ENCODE measurements at regions not wholly inside any gene's neighbourhood (a gene's known extent, or its start where the extent isn't known, plus 50 kb on each side); places are given as distances from the start of the nearest gene placed in this dataset.

DNA sequence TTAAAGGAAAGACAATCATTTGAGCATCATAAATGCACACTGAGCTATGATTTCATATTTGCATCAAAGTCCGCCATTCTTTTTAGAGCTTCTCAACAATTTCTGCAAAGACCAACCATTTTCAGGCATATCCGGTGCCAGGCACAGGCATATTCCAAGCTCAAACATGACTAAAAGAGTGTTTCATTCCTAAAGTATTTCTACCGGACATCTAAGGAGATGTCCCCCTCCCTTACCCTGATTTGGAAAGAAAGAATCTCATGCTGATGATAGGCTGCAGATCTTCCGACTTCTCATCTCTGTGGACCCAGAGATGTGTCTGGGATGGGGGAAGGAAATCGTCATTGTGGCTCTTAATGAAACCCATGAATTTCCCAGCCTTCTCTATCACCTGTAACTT, 600.5 kb upstream of the MGMT start:
- DNase-seq, result no peak

DNA sequence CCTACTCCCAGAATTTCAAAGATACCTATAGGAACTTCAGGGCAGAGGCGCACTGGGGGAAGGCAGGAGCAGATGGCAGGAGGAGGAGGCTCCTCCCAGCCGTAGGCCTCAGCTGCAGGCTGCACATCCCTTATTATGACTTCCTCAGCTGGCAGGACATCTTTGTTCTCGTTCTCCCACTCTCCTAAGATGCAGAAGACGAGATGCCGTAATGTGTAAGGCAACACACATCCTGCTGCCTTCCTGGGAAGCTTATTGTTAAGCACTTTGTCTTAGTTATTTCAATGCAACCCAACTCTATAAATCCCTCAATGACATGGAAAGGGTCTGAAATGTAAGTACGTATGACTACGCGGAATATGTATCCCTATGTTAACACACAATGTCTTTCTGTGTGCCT, 599.8 kb upstream of the MGMT start:
- no peak for DNase-seq

DNA sequence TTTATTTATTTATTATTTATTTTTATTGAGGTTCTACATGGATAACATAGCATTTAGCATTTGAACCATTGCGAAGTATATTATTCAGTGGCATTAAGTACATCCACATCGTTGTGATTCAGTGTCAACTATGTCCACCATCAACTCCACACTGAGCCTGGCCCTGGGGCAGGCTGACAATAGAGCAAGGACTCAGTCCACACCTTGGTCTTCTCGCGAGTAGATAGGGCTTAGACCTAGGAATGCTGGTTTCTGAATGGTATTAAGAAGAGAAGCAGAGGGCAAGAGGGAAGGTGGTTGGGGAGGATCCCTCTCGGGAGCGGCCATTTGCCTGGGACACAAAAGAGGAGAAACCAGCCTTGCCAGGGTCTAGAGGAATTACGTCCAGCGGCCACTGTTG, 599.2 kb upstream of the MGMT start:
- no peak for DNase-seq

DNA sequence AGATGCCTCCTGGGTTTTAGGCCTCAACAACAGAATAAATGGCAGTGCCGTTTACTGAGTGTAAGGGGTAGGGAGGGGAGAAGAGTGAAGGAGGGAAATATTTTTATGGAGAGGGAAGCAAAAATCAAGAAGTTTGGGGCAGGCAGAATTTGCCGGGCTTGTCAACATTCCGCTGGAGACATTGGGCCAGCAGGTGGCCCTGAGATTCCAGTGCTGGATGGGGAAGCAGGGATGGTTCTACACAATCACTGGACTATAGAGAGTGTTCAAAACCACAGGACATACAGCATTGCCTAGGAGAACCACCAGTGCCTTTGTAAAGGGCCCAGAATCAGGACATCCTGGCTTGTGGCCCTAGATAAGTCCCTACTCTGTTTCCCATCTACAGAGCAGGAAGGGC, 598.6 kb upstream of the MGMT start:
- DNase-seq, result no peak

DNA sequence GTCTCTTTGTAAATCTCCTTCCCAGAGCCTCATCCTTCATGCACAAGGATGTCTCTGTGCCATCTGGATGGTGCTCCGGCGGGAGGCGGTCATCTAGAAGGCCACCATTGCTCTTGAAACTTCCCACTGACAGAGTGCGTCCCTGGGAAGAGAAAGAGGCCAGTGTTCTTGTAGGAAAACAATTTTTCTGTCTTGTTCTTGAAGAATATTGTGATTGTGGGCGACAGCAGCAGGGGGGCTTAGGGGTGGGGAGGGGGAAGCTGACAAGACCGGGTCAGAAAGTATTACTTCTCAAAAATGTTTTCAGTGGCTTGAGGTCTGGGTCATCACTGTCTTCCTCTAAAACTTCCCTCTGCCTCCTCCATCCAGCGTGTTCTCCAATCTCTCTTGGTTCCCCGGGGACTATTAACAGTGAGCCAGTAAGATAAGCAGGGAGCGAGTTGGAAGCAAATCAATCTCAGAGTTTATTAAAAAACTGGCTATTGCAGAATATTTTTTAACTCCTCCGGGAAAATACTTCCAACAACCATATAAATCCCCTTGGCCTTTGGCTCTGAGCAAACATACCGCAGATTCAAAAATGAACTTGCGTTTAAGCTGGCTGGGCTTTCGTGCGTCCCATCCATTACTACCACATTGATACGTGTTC, 597.8 kb upstream of the MGMT start:
- no peak for DNase-seq

DNA sequence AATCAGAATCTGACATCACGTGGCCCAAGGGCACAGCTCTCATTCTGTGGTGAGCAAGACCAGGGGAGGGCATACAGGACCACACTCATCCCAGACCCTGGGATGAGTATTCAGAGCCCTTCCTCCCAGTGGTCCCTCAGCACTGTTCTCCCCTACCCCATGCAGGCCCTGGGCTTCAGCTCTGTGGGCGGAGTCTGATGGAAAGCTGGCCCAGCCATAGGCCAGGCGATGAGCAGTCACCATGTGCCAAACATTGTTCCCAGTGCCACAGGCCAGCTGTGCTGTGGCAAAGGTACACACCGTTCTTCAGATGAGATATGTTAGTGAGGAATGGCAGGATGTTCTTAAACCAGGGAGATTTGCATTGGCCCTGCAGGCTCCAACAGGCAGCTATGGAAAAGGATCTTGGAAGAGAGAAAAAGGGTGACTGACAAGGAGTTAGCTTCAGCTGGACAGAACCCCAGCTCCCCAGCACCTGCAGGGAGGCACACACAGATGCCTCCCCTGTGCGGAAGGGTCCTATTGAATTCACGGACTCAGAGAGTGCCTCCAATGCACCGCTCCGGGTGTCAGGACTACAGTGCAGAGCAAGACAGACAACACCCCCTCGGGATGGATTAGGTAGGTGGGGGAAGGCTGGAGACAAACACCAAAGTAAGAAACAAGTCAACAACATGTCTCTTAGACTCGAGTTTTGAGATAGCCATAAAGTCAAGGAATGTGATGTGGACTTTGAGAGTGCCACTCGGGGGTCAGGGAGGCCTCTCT, 596.0 kb upstream of the MGMT start:
- no peak for DNase-seq

DNA sequence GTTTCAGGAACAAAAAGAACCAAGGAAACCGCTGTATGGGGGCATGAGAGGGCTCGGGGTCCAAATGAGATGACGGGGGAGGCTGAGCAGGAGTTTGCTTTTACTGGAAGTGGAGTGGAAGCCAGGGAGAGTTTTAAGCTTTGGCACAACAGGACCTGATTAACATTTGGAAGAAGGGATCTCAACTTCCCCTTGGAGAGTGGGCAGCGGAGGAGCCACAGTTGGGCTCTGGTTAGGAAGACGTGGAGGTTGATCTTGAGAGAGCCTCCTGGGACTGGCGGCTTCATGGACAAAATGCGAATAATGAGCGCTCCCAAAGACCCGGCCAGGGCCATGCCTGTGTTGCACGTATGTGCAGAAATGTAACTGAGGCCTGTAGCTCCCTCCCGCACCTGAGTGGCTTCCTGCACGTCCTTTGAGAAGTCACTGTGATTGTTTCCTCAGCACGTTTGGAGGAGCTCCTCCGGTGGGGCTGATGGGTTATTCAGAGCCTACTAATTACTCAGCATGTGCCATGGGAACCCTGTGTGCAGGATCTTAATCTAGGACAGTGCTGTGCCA, 595.3 kb upstream of the MGMT start:
- no peak for DNase-seq

DNA sequence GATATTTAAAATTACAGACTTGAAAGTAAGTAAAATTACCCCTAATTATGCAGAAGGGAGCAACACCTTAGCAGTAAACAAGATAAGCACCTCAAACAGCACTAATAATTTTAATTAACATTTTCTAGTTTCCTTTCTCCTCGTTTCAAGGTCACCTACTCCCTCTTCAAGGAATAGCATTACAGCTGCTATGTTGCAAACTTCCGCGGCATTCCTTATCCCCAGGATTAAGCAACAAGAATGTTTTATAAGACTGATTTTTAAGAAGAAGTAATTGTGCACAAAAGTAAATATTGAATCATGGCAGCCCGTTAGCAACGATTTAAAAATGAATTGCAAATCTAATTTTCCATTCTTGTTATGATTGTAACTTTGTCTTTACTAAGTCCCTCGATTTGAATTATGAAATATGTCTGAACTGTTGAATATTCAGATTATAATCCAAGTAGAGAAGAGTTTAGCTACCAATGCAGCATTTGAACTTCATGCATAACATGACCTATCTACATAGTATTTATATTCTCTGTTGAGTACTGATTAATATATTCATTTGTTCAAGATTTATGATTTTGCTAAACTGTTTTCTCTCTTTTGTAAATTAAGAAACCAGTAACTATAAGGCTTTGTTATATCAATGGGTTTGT, 593.5 kb upstream of the MGMT start:
- no peak for DNase-seq

DNA sequence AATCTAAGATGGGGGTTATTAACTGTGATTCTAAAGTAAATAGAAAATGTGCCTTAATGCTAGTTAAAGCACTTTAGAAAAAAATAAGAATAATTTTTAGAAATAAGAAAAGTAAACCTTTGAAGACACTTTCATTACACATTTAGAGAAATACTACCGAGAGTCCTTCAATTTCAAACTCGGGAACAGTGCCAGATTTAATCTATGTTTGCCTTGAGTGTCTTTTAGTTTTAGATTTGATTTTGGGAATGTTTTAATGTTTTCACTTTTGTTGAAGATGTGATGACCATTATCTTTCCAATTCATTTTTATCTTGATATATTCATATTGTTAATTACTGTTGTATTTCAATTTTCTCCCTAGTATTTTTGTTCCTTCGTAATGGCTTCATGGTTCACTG, 592.7 kb upstream of the MGMT start:
- no peak for DNase-seq

DNA sequence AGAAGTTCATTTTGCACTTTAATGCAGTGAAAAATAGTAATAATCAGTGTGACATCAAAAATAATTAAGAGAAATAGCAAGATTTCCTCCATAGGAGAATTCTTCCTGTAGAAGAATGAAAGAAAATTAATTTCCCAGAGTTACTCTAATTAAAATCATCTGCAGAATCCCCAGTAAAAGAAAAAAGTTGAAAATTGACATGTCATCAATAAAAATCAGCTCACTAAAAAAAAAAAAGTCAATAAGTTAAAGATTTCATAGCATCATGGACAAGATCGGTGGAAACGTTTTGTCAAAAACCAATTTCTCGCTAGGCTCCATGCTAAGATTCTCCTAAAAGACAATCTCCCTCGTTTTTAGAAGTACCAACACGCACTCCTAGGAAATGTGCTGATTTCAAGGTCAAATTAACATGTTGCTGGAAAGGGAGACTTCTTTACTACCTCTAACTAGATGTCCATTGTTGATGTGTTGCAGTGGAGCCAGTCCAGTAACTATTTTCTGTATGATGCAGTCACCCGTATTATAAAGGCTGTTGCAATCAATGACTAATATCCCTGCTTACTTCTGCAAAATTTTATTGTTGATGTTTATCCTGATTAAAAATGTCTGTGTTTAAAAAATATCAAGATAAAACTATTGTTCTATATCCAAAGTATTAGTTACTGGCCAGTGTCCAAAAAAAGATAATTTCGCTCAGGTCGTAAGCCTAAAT, 591.9 kb upstream of the MGMT start:
- DNase-seq, result no peak

DNA sequence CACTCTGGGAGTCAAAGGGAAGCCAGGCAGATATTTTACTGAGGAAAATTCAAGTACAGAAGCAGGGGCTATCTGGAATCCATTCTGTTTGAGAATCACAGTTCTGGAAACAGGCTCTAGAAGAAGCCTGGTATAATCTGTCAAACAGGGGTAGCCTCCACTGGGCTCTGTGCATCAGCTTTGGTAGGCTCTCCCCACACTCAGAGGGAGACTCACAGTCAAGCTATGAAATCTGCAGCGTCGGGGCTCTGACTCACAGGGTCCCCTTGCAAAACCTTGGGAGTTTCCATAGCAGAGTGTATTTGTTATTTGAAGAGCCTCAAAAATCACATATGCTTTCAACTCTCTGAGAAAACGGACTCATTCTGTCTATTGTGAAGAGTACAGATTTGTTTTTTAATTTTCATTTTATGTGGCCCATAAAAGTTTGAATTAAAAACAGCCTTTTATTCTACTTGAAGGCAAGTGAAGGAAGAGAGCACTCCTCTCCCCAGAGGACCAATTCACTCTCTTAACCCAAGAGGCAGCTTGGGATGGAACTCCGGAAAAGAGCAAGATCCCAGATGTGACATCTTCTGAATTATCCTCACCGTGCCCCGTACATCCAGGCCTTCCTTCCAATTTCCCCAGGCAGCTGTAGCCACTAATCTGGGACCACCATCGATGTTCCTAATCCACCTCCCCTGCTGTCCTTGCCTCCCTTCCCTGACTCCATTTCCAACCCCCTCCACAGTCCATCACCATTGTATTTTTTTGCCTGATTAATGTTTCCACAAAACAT, 590.9 kb upstream of the MGMT start:
- no peak for DNase-seq

DNA sequence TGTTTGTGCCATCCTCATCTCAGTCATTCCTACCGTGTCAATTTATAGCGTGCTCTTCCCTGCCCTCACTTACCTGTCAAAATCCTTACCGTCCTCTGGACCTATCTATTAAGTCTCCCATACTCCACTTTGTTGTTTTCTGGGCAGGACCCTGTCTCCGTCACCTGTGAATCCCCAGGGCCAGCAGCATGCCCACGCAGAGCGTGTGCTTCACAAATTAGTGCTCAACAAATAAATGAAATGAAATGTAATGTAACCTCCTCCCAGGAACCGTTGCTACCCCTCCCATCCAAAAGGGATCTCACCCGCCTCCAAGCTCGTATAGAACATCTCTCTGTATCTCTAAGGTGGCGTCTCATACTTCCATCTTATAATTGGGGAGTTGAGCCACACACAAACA, 589.9 kb upstream of the MGMT start:
- no peak for DNase-seq

DNA sequence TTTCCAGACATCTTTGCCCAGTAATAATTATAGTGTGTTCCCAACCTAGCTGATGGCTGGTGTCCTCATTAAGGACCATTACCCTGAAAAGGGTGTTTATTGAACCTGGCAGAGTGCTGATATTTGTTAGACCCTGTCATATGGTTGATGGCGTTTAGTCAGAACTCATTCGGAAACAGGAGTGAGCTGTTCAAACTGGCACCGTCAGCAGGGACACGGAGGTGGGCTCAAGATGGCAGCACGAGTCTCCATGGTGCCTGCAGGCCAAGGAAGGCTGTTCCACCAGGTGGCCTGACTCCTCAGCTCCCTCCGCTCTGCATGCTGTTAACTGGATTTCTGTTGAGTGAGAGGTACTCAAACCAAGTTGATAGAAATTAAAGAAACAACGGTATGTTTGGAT, 589.1 kb upstream of the MGMT start:
- DNase-seq, result no peak

DNA sequence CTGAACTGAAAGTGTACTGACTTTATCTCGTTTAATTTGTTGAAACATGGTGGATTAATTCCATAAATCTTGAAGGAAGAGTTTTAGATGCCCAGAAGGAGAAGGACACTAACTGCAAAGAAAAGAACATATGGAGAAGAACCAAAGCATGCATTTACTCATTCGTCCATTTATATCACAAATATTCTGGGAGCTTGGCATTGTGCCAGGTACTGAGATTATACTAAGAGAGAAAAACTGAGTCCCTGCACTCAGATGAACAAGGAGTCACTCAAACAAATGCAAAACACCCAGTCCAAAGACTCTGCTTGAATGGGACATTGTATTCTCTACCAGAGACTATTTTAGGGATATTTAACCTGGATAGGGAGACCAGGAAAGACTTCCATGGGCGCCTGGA, 588.0 kb upstream of the MGMT start:
- DNase-seq, result no peak

DNA sequence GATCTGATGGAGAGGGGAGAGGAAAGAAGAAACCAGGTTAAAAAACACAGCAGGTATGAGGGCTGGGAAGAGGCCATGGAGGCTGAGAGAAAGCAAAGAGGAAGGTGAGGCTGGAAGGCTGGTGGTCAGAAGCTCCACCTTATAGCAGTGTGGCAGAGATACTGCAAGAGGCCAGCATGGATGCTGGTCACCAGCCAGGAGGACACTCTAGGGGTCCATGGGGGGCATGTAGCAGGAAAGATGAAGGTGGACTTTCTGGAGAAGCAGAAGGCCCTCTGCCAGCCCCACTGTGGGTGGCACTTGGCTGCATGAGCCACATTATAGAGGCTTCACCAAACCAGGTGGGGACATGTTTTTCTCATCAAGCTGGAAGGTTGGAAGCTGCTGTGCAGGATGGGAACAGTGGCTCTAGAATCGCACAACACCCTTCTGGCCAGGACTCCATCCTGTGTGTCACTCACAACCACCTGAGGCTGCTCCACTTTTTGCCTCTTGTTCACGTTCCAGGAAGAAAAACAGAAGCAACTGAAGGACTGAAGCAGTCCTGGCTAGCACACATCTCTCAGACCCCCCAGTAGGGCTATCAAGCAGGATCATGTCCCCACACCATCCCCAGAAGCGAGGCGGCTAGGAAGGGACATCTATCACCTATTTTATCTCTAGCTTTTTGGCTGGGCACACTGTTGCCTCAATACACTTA, 587.5 kb upstream of the MGMT start:
- no peak for DNase-seq

DNA sequence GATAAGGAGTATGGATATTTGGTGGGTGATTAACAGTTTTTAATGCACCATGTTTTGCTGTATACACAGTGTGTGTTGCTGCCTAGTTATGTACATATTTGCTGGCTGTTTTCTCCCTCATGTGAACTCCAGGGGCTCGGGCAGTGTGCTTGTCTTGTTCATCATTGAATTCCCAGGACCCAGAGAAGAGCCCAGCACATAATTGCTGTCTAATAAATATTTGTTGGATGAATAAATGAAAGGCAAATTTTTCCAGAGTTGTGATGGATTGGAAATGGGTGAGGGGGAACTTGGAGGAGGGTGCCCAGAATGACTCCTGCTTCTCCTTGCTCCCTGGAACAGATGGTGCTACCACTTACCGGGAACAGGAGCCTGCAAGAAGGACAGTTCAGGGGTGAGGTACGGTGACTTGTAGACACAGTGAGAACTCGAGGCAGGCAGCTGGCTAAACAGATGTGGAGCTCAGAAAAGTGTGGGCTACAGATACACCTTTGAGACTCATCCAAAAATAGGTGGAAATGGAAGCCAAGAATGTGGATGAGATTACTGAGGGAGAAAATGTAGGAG, 586.8 kb upstream of the MGMT start:
- no peak for DNase-seq

DNA sequence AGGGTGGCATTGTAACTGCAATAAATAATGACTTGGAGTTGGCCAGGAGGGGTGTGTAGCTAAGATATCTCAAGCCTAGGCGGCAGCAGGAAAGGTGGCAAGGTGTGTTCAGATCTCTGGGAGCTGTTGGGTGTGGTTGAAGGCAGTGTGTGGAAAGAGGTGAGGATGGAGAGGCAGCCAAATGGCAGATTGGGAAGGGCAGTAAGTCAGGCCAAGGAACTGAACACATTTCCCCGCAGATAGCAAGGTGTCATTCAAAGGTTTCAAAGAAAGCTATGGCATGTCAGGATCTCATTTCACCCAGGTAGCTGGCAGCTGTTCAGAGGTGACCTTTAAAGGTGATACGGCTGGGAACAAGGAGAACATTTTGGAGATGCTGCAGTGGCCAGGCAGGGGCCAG, 586.0 kb upstream of the MGMT start:
- no peak for DNase-seq

DNA sequence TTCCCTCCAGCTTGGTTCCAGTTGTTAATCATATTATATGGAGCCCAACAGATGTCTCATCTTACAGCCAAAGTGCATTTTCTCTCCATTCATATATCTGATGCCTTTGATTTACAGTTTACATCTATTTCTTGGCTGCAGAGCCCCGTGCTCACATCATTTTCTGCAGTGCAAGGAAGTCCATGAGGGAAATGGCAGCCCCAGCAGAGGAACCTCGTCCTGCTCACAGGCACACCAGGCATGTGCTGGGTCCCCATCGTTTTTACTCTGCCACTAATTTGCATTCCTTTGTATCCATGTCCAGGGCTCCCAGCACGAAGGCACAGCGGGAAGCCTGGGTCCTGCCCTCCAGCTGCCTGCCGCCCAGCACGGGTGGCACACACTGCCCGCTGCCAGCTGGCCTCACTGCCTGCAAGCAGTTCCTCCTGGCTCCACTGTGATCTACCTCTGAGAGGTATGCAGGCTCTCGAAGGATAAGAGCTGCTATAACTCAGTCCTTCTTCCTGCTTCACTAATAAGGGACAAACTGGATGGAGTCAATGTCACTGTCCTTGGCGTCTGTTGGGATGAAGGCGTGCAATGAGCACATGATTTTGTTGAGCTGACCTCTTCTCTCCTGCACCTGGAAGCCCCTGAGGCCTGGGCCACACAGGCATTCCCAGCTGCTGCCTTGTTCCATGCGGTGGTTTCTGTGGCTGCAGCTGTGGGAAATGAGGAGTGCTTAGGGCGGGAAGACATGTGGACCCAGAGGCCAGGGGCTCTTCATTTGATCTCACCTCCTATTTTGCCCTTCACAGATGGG, 583.6 kb upstream of the MGMT start:
- DNase-seq, result no peak

DNA sequence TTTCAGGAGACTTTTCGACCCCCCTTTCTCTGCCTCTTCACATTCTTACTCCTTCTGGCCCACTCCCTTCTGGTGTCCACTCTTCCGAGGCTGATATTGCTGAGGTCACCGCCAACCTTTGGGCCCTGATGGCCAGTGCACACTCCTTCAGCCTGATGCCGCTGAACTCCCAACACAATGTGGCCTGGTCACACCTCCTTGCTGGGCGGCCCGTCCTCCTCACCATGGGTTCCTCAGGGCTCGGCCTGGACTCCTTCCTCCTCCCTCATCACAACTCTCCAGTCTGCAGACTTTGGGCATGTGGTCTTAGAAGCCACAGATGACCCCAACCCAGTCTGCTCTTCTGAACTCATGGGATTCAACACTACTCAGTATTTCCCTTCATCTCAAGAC, 583.0 kb upstream of the MGMT start:
- DNase-seq, result no peak

DNA sequence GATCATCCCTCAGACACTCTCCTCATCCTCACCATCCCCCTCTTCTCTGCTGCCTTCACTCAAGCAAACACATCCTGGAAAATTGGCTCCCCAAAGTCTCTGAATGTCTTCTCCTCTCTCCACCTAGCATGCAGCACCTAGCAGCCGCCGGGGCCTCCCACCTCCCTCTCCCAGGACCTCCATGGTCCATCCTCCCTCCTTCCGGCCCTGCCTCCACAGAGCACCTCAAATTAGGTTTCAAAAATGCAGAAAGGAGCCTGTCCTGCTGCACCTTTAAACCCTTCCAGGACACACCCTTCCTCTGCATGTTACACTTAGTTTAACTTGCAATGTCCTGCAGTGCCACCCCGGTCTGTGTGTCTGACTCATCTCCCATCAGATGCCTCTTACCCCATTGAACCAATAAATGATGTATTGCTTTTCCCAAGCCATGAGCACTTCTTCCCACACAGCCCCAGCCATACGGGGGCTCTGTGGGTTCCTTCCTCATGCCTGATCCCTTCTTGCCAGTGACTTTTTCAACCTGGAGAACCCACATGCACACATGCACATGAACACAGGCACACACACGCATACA, 582.5 kb upstream of the MGMT start:
- DNase-seq, result no peak
